GM18505 (cell line): ENCODE measurements at regions not wholly inside any gene's neighbourhood (a gene's known extent, or its start where the extent isn't known, plus 50 kb on each side); places are given as distances from the start of the nearest gene placed in this dataset.
"Not testable (repeated sequence)": the region's sequence is repeated elsewhere in the genome, so short reads cannot be mapped to it uniquely, and the experiment has no call there.

Experiments
- ATAC-seq: cut with Tn5 transposase; IDR thresholded peaks from one replicate; pipeline ENCODE4 v1.9.1; 2021; ENCODE audit not compliant: unreplicated experiment
- POLR2A ChIP-seq: IDR thresholded peaks from 4 replicates; pipeline ENCODE4 v1.6.1; 2011; ENCODE audit warnings: borderline replicate concordance; ENCODE audit not compliant: insufficient read depth, insufficient read length; ENCODE audit errors: extremely low read depth

- no peak for TF ChIP-seq POLR2A
Observed at GRCh38 chr6:153412519-153412918, 281.4 kb upstream of the RGS17 start.

DNA sequence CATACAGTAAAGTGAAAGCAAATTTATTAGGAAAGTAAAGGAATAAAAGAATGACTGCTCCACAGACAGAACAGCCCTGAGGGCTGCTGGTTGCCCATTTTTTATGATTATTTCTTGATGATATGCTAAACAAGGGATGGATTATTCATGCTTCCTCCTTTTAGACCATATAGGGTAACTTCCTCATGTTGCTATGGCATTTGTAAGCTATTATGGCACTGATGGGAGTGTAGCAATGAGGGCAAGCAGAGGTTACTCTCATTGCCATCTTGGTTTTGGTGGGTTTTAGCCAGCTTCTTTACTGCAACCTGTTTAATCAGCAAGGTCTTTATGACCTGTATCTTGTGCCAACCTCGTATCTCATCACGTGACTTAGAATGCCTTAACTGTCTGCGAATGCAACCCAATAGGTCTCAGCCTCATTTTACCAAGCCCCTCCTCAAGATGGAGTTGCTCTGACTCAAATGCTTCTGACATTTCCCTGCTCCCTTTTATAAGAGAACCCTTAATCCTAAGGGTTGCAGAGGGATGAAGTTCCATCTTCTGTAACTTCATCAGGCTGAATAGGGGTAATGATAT, 280.1 kb upstream of the RGS17 start:
- no peak for ATAC-seq
- TF ChIP-seq POLR2A: no peak

More at GRCh38 chr6:153412519-153412918, 281.4 kb upstream of the RGS17 start:
- ATAC-seq: no peak

- TF ChIP-seq POLR2A: no peak
- ATAC-seq: no peak
Observed at GRCh38 chr6:153405931-153406330, 274.8 kb upstream of the RGS17 start.

- TF ChIP-seq POLR2A: no peak
Observed at GRCh38 chr6:153401751-153402150, 270.7 kb upstream of the RGS17 start.

DNA sequence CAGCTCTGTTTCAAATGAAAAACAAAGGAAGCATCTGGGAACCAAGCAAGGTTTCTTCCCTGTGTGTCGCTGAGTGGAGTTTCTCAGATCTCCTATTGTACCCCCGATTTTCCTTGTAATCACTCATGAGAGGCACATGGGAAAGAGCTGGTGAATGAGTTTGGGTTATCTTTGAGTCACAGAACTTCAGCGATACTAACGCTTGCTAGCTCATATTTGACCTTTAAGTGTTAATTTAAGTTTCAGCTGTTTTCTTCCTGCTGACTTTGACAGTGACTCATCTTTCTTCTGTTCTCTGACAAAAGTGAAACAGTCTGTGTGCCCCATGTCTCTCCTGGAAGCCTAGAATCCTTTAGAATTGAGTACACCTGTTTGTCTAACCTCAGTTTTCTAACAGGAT, 261.1 kb upstream of the RGS17 start:
- ATAC-seq: no peak
- no peak for TF ChIP-seq POLR2A

More at GRCh38 chr6:153401751-153402150, 270.7 kb upstream of the RGS17 start:
- no peak for ATAC-seq

DNA sequence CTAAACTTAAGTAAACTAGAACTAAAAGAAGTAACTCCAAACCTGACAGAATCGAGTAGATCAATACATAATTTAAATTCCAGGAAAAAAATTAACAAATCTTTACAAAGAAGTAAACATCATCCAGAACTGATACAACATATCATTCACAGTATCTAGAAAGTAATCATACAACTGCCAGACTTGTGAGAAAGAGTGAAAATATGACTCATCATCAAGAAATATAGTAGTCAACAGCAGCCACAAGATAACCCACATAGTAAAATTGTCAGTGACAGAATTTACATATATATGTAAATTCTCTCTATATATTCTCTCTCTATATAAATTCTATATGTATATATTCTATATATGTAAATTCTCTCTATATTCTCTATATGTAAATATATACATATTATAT, 242.8 kb upstream of the RGS17 start:
- no peak for TF ChIP-seq POLR2A
- ATAC-seq: no peak

- TF ChIP-seq POLR2A: no peak
- no peak for ATAC-seq
Observed at GRCh38 chr6:153368131-153368530, 237.0 kb upstream of the RGS17 start.

DNA sequence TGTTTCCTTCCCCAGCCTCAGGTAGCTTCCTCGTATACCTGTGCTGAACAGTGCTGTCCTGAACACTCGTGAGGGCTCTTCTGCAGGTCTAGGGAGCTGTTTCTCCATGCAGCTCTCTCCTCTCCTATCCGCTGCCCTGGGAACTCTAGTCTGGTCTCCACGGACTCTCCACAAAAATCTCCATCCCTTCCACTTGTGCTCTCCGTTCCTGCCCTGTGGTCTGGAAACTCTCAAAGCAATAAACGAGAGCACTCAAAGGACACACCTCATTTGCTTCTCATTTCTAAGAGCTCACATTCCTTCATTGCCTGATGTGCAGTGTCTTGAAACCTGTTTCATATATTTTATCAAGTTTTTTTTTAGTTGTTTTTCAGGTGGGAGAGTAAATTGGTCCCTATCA, 235.9 kb upstream of the RGS17 start:
- no peak for TF ChIP-seq POLR2A
- ATAC-seq: no peak

GRCh38 chr6:153357391-153357790, 226.3 kb upstream of the RGS17 start:
- ATAC-seq: no peak
- TF ChIP-seq POLR2A: no peak

- TF ChIP-seq POLR2A: no peak
- ATAC-seq: no peak
Observed at GRCh38 chr6:153340568-153340967, 209.5 kb upstream of the RGS17 start.

- no peak for ATAC-seq
- no peak for TF ChIP-seq POLR2A
Observed at GRCh38 chr6:153334121-153334520, 203.0 kb upstream of the RGS17 start.

DNA sequence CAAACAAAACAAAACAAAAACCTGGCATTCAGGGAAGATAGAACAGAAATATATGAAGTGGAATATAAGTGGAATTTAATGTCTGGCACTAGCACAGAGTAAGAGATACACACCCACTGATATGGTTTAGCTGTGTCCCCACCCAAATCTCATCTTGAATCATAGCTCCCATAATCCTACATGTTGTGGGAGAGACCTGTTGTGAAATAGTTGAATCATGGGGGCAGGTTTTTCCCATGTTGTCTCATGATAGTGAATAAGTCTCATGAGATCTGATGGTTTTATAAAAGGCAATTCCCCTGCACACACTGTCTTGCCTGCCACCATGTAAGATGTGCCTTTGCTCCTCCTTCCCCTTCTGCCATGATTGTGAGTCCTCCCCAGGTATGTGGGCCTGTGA, 200.1 kb upstream of the RGS17 start:
- ATAC-seq: not testable (repeated sequence)

DNA sequence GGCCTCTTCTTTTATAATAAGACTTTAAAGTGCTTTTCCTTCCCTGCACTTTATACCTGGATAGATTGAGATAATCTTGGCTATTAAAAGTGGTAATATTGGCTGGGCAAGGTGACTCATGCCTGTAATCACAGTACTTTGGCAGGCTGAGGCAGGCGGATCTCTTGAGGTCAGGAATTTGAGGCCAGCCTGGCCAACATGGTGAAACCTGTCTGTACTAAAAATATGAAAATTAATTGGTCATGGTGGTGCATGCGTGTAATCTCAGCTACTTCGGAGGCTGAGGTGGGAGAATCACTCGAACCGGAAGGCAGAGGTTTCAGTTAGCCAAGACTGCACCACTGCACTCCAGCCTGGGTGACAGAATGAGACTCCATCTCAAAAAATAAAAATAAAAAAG, 197.1 kb upstream of the RGS17 start:
- ATAC-seq: no peak
- no peak for TF ChIP-seq POLR2A

DNA sequence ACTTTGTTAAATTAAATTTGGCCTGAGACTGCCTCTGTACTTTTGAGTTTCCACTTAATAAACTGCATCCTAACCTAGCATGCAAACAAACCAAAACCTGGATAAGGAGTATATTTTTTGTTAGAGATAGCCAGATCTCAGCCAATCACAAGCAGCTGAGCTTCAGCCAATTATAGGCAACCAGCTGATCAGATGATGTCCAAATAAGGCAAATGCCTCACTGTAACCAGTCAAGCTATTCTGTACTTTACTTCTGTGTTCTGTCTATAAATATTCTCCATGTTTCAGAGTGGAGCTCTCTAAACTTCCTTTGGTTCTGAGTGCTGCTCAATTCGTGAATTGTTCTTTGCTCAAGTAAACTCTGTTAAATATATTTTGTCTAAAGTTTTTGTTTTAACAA, 194.6 kb upstream of the RGS17 start:
- no peak for TF ChIP-seq POLR2A
- no peak for ATAC-seq

DNA sequence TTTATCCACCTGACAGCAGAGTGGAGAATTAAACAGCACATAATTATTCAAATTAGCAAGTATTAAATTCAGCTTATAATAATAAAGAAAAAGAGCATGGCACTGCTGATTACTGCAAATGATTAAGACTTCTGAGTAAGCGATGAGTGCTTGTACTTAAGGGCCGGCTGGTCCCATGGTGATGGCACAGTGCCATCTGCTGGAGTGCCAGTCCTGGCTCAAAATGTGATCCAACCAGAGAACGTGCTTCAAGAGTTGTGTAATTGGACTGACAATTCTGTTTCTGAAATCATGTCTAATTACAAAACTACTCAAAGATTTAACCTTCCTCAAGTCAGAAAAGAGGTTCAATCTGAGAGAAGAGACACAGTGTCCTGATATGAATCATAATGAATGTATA, 181.6 kb upstream of the RGS17 start:
- peak; percentile 63 for ATAC-seq
- TF ChIP-seq POLR2A: no peak
